GM21515 (cell line): ENCODE measurements at regions not wholly inside any gene's neighbourhood (a gene's known extent, or its start where the extent isn't known, plus 50 kb on each side); places are given as distances from the start of the nearest gene placed in this dataset.

Experiments
- ATAC-seq: cut with Tn5 transposase; IDR thresholded peaks from one replicate; pipeline ENCODE4 v1.9.1; 2021; ENCODE audit not compliant: unreplicated experiment

- no peak for ATAC-seq
Observed at GRCh38 chr11:116449522-116449921, 323.3 kb downstream of the BUD13 start.

GRCh38 chr11:116446048-116446941, 326.5 kb downstream of the BUD13 start:
- ATAC-seq: no peak

GRCh38 chr11:116445108-116446047, 327.4 kb downstream of the BUD13 start:
- no peak for ATAC-seq

GRCh38 chr11:116442238-116442752, 330.5 kb downstream of the BUD13 start:
- ATAC-seq: no peak

DNA sequence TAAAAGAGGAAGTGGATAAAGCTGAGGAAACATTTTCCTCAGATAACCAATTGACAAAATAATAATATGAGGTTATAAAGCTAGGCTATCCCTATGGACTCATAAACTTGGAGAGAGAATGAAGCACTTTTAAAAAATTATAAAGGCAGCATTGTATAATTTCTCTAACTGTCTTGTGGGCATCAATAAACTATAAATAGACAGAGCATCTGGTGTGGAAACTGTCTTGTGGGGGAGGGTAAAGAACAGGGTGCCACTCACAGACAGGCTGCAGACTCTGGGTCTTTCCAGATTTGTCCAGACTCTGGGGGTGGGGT, 333.5 kb downstream of the BUD13 start:
- no peak for ATAC-seq

GRCh38 chr11:116438651-116439360, 334.0 kb downstream of the BUD13 start:
- ATAC-seq: no peak

DNA sequence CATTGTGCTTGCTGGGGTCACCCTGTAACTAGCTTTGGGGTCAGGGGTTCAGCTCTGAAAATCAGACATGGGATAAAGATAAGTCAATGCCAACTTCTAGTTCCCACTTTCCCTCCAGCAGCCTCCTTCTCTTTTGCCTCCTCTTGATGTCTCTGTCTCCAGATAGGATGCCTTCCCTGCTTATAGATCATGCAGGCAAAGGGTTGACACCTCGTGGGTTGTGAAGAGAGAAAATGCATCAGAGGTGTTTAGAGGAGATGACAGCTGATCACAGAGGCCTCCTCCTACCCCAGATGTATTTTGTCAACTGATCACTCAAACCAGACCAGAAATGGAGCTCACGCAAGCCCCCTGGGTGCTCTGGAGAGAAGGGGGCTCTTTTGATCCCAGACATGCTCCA, 337.8 kb downstream of the BUD13 start:
- no peak for ATAC-seq

DNA sequence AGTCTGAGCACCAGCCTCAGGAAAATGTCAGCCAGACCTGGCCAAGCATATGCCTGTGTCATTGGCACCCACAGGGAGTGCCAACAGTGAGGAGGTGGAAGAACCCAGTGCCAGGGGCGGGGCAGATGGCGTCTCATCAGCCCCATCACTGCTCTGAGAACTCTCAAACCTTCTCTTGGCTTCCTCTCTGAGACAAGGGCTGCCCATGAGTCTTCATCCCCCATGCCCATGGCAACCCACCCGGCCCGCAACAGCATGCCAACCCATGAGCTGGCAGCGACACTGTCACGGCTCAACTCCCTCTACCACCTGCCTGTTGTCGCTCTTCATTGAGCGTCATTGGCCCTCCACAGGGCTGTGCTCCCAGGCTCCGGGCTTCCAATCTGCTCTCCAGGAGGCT, 340.5 kb downstream of the BUD13 start:
- ATAC-seq: no peak

- no peak for ATAC-seq
Observed at GRCh38 chr11:116431842-116432241, 340.9 kb downstream of the BUD13 start.

DNA sequence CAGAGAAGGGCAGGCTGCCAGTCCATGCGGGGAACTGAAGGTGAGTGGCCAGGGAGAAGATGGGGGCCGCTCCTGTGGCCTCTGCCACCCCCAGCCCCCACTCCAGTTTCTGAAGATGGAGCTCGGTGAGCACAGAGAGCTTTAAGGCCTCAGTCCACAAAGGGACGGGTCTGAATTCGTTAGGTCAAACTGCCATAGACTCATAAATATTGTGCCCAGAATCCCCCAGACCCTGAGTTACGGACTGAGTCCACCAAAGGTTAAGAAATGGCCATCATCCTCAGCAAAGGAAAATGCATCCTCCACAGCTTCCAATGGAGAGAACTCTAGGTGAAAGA, 344.2 kb downstream of the BUD13 start:
- no peak for ATAC-seq

DNA sequence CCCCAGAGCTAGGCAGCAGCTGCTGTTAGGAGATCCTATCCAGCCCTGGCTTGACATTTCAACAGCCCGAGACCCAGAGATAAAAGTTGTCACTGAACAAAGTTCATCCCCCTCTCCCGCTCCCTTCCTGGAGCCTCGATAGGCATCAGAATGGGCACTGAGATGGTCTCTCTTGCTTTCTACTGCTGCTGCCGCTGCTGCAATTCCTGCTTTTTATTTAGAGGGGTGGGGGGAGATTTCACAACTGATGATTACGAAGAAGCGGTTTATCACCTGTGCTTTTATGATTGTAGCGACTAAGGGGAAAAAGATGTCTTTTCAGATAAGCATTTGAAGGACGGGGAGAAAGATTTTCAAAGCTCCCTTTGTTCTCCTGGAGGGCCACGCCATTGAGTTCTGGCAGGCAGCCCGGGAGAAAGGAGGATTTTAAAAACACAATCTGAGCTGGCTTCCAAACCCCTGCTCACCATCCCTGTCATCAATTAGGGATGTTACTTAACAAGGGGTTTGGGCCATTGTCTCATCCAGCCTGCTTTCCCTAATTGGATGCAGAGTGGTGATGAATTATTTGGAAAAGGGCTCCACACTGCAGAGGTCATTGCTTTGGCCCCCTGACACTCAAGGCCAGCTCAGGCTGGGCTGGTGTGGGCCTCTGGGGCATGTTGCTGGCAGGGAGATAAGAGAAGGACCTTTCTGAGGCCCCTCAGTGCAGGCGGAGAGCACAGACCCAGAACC, 344.7 kb downstream of the BUD13 start:
- ATAC-seq: no peak

DNA sequence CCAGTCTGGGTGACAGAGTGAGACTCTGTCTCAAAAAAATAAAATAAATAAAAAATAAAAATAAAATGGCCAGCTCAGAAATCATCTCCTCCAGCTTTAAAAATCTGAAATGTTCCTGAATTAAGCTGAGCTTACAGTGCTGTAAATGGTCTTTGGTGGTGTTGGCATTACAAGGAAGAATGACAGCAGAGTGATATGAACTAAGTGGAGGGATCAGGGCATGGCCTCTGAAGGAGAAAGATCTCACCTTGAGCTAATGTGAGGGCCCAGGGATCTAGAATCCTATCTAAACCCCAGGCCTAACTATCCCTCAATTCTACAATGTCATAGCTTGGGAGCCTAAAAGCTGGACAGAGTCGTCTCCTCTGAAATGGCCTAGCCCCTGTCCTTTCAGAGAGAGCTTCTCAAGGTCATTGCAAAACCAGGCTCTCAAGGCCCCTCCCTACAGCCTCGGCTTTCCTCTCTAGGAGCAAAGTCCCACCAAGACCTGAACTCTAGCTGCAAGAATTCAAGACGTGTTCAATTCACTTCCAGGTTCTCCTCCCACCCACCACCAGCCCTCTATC, 345.4 kb downstream of the BUD13 start:
- no peak for ATAC-seq

GRCh38 chr11:116426761-116427160, 346.0 kb downstream of the BUD13 start:
- no peak for ATAC-seq

DNA sequence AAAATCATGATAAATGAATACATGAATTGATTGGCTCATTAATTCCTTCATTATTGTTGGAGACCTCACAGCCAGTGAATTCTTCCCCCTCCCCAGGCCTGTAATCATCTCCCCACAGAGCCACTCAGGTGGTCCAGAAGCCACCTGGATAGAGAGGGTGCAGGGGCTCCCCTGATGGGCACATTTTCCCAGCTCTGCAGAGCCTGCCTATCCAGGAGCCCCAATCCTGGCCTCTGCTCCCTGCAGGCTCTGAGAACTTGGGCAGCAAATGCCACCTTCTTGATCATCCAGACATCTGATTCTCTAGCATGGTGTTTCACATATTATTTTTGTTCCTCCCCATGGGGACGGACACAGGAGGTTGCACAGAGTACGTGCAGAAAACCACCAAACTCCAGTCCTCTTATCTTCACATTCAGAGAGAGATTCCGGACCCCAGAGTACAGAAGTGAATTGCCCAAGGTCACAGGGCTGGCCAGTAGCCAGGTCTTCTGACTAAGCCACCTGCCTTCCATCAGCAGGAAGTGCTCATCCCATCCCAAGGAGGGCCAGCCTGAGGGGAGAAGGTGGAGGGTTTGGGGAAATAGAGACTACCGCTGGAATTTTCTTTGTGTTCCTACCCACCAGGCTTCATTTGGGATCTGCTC, 348.0 kb downstream of the BUD13 start:
- ATAC-seq: no peak

DNA sequence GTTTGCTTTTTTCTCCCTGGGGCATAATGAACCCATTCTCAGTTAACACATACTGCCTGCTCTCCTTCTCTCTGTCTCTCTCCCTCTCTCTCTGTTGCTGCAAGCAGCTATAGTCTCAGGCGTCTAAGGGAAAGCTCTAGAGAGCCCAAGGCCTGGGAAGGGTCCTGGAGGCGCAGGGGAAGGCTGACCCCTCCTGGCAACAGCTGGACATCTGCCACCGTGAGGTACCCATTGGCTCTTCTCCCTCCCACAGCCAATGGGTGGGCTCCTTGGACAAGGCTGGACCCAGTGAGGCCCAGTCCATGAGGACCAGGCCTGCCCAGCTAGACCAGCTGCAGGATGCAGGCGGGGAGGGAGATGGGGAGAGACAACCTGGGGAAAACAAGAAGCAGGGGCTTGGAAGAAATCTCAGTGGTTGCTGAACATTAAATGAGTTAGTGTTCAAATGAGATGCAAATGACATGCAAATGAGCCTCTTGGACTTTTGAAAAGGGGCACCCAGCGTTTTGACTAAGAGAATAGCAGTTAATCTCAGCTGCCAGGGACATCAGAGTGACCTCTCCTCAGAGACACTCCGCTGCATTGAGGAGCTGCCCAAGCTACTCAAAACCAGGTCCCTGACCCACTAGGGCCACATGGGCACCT, 349.7 kb downstream of the BUD13 start:
- ATAC-seq: no peak

DNA sequence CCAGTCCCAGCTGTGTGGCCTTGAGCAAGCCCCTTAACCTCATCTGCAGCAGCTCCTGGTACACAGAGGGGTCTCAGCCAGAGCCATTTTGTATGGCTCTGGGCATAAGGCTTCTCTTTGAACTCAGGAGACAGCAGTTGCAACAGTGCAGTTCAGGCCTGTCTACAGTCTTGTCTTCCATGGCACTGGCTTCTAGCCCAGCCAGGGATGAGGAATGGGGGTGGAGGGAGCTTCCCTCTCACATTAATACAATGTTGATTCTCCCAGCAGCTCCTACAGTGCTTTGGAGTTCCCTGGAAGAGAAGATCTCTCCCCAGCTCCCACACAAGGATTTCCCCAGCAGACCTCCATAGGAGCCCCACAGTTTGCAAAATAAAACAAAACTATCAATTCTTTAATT, 350.2 kb downstream of the BUD13 start:
- ATAC-seq: no peak

DNA sequence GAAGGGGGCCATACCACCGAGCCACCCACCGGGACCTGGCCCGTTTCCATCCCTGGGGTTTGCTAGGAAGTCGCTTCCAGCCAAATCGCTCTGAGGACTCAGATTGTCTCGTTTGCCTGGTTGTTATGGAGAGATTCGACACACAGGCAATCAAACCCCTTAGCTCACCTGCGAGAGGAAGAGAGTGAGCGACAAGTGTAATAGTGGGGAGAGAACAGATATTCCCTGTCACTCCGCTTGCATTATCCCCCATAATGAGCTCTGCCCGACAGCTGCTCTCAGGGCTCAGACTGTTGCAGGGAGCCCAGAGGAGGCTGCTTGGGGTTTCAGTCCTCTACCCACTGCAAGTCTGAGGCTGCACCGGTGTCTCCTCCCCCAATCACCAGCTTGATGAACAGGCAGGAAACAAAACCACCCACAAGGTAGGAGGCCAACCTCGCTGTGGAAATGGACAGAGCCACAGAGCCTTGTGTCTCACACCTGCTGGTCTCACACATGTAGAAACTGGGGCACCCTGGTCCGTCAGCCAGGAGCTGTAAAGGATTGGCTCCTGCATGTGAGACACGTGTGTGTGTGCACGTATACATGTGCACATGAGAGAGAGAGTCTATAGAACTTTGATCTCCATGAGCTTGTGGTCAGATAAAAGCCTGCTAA, 351.1 kb downstream of the BUD13 start:
- no peak for ATAC-seq

DNA sequence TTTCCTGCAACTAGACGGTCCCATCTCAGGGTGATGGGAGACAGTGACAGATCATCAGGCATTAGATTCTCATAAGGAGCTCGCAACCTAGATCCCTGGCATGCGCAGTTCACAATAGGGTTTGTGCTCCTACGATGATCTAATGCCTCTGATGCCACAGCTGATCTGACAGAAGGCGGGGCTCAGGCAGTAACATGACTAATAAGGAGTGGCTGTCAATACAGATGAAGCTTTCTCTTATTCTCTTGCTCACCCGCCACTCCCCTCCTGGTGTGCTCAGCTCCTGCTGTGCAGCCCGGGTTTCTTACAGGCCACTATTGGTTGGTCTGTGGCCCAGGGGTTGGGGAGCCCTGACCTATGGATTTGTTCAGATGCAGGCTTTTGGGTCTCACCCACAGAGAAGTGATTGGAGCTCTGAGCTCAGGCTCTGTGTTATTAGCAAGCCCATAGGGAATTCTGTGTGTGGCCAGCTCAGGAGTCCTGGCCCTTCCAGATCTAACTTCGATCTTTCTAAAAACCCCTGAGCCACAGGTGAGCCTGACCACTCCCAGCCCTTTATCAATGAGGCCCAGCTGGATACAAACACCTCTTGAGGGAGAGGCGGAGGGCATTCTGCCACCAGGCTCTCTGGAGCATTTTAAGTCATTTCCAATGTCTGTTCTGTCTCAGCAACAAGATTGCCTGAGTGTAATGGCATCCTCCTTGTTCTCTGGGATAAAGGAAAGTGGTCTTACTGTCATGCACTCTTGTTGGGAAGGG, 351.8 kb downstream of the BUD13 start:
- ATAC-seq: no peak
